Nucleus accumbens (tissue), 56 donors: ENCODE measurements at regions not wholly inside any gene's neighbourhood (a gene's known extent, or its start where the extent isn't known, plus 50 kb on each side); places are given as distances from the start of the nearest gene placed in this dataset.

Experiments used
- DNase-seq, 56 donors: peaks; one replicate each; lab custom pipeline; 2025; lab: John Stamatoyannopoulos, UW

DNA sequence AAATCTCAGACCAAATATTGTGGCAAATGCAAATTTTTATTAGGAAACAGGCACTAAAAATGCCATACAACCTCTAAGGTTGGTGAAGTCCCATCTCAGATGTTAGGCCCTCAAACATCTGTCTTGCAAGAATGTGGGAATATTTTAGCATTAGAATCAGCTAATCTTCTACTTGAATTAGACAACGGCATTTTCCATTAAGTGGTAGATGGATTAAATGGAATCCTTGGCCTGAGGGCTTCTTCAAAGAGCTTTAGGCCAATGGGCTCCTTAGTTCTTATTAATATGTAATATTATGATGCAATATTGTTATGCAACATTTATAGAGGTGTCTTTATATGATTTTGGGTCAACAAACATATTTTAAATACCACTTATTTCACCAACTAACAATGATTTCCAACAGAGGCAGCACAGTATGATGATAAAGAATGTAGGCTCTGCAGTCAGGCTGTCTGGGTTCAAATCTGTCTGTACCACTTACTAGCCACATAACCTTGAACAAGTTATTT, 122.9 kb upstream of the PLEKHA5 start:
- no peak for DNase-seq

DNA sequence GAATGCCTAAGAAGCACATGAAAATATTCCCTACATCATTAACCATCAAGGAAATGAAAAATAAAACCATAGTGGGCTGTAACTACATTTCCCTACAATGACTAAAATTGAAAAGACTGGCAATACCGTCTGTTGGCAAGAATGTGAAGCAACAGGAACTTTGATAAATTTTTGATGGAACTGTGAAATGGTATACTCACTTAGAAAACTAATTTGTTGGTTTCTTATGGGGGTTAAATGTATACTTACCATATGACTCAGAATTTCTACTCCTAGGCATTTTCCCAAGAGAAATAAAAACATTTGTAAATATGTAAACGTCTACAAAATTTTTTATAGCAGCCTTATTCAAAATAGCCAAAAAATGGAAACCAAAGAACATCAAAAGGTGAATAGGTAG, 121.4 kb upstream of the PLEKHA5 start:
- no peak for DNase-seq

DNA sequence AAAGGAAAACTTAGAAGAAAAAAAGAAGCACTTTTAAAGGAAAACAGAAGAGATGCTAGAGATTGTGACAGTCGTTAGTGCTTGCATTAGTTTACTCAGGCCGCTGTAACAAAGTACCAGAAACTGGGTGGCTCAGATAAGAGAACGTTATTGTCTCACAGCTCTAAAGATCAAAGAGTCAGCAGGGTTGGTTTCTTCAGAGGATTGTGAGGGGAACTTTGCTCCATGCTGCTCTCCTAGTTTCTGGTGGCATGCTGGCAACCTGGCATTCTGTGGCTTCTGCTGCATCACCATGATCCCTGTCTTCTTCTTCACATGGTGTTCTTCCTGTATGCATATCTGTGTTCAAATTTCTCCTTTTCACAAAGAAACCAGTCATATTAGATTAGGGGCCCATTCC, 119.4 kb upstream of the PLEKHA5 start:
- no peak for DNase-seq

DNA sequence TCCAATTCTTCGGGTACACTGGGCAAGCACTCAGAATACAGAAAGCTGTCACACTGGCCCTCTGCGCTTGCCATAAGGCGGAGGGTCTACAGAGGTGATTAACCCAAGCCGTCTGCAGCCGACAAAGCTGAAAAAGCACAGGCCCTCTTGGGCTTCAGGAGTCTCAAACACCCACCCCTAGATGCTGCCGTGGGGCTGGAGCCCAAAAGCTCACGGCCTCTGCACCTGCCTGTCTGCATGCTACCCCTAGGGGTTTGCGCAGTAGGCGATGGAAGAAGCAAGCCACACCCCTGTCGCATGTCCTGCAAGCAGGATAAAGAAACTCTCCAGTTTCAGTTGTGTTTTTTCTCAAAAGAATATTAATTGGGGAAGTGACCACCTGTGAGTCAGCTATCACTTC, 118.8 kb upstream of the PLEKHA5 start:
- no peak for DNase-seq

DNA sequence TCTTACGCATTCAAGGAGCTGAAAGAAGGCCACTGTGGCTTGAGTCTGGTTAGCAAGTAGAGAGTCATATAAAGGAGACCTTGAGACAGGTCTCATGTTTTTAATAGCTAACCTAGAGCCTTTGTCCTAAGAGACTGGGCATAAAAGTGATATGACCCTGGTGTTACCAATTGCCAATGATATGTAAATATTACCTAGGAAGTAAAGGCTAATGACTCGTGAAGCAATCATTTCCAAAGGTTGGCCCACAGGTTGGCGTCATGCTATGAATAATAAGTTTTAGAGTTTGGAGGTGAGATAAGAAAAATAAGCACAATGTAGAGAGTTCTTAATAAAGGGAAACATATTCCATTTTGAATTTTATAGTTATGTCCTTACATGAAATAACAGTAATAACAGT, 116.6 kb upstream of the PLEKHA5 start:
- DNase-seq: no peak

DNA sequence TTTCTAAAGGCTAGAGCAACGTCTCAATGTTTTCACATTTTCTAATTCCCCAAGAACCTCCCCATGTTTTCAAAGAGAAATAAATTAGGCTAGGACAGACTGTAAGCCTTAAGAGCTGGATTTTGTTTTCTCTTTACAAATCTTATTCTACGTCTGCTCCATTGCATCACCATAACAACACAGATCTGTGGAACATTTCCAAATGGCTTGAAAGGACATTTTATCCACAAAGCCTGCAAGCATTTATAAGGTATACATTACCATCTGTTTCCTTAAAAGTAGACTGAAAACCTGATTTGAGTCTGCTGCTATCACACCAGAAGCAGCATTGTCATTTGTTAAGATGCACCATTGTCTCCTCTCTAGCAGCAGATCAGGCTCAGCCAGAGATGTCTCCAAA, 115.3 kb upstream of the PLEKHA5 start:
- no peak for DNase-seq

DNA sequence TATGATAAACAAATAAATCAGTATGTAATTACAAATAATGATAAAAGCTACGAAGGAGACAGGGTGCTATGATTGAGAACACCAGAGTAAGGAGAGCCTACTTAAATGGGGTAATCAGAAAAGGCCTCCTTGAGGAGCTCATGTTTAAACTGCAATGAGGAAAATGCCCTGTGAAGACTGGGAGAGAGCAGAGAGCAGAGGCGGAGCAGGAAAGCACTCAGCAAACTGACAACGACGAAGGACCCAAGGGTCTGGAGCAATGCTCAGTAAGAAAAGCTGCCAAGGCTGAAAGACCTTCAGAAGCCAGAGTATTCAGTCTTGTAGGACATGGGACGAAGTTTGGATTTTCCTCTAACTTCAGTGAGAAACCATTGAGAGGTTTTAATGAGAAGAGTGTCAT, 114.2 kb upstream of the PLEKHA5 start:
- no peak for DNase-seq

DNA sequence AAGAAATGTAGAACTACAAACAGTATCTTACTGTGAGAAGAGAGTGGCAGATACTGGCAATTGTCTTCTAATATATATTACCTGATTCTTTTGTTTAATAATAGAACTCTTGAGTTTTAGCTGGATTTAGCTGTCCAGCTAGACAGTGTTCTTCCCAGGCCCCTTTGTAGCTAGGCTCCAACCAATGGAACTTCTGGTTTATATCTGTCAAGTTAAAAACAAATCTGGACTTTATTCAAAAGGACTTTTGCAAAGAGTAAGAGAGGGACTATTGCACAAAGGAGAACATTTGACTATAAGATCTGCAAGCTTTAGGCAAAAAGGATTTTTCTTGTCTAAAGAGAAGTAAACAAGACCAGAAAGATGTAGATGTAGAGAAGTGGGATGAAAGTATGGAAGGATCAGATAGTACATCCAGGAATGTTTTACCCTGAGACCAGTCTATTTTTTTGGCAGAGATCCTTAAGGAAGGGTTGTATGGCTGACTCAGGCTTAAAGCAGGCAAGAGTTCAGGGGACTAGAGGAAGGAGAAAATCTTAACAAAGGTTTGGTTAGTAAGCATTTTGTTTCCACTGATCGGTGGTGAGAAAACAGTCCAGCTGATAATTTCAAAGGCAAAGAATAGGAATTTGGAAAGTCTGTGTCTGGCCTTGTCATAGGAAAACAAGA, 111.1 kb upstream of the PLEKHA5 start:
- DNase-seq: no peak

DNA sequence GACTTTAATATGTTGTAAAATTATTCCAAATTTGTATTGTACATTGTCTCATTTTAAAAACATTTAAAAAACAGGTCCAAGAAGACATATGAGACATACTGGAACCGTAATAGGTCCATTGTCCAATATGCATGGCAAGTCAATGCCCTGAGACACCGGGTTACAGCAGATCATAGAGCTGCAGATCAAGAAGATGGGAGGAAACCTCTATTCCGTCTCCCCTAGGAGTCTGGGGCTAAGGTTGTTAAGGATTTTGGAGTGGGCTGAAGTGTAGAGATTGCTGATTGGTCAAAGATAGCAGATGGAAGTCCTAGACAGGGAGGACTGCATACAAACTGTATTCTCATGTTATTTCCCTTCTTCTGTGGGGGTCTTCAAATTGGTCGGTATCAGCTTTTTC, 108.3 kb upstream of the PLEKHA5 start:
- no peak for DNase-seq

DNA sequence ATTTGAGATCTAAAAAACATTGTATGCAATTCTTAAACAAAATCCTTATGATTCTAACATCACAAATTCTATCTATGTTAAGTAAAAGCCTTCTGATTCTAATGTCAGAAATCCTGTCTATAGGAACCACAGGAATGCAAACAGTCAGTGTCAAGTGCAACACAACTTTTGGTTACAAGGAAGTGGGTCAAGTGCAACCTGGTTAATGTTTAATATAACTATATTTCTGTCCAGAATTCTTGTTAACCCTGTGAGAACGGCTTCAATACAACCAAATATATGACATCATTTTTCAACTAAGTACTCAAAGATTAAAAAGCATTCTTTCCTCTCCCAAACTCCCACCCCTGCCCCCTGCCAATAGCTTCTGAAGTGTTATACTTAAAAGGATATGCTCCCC, 107.9 kb upstream of the PLEKHA5 start:
- no peak for DNase-seq

DNA sequence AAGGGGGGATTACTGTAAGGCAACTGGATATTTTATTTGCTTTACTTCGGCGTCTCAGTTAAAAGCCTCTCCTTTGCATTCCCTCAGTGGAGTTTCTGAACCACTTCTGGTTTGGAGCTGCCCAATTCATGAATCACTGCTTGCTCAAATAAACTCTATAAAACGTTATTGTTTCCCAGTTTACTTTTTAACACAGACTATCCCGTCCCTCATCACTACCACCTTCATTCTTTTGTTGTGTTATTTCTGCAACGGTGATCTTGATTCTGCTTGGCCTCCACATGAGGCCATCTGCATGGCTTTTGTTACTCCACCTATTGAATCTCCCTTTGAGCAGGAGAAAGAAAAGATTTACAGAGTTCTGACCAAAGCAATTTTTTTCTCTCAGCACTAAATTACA, 104.0 kb upstream of the PLEKHA5 start:
- DNase-seq: no peak

DNA sequence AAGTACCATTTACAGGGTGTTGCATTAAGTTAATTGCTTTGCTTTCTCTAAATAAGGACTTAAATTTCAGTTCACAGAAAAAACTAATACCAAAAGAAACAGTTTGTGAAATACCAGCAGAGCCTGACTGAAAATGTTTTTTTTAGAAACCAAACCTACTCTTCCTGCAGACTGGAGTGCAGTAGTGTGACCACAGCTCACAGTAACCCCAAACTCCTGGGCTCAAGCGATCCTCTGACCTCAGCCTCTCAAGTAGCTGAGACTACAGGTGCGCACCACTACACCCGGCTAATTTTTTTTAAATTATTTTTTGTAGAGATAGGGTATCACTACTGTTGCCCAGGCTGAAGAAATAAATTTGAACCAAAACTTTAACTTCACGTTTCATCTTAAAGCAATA, 103.5 kb upstream of the PLEKHA5 start:
- DNase-seq: no peak

DNA sequence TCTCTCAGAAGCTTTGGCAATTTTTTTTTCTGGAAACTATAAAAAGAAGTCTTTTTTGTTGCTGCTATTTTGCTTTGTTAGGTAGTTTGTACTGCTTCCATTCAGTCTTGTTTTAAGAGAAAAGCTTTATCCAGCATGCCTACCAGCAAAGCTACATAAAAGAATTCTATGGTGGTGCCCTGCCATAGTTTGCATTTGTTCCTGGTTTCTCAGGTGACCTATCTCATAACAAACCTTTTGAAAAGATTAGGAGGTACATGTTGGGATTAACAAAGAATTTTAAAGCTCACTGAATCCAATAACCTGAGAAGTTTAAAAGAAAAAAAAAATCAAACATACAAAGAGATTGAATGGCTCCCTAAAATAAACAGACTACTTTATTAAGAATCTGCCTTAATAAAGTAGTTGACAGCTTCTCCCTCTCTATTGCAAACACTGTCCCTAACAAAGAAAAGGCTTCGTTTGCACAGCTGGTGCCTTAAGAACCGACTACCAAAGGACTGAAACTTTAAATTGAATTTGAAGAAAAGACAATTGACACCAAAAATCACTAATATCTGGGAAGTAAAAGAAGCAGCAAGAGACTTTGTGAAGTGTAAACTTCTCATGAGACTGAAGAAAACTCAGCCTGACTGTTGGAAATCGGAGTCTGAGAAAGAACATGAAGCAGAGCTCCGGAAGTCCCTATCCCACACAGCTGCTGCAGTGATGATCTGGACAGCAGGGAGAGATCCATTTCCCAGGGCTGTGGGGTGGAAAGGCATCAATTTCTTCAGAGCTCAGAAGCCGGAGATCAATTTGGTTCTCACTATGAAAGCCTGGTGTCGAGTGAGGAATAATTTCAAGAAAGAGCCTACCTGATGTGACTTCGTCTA, 102.7 kb upstream of the PLEKHA5 start:
- no peak for DNase-seq

DNA sequence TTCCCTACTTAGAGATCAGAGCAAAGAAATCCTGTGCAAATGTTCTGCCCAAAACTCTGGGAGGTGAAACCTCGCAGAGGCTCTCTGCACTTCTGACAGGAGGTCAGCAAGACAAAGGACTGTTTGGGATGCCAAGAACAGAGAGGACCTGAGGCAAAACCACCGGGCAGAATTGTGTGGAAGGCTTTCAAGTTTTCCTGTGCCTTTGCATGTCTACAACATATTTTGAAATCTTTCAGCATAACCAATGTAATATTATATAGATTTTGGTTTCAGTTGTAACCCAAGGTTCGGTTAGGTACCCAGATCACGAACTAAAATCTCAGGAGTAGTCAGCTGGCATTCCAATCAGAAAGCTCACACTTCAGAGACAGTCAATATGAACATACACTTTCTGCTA, 99.4 kb upstream of the PLEKHA5 start:
- no peak for DNase-seq

DNA sequence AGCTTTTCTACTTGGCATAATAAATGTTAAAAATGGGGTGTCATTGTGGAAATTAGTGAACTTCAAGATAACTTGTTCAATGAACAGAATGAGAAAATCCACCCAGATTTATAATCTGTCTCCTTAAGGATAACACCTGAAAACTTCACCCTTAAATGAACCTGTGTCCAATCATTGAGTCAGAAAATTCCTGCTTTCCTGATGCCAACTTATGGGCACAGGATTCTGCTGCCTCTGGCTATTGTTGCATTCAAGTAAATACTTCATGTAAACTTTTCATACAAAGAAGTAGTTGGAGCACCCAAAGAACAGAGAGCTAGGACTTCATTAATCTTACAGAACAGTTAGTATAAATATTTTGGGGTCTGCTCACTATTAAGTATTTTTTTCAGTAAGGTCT, 98.9 kb upstream of the PLEKHA5 start:
- no peak for DNase-seq

DNA sequence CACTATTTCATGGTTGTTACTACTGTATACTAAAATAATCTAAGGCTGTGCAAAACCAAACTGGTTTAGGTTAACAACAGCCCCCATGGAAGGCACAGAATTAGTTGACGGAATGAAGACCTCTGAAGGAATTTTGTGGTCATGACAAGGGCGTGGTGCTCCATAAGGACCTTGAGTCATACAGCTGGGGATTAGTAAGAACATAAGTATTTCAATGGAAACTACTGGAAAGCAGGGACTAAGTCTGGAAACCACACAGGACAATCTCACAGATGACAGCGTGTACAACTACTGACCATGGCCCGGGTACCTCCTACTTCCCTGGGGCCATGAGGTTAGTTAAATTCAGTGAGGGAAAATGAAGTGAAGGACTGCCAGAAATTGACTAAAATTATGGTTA, 98.5 kb upstream of the PLEKHA5 start:
- DNase-seq: no peak

DNA sequence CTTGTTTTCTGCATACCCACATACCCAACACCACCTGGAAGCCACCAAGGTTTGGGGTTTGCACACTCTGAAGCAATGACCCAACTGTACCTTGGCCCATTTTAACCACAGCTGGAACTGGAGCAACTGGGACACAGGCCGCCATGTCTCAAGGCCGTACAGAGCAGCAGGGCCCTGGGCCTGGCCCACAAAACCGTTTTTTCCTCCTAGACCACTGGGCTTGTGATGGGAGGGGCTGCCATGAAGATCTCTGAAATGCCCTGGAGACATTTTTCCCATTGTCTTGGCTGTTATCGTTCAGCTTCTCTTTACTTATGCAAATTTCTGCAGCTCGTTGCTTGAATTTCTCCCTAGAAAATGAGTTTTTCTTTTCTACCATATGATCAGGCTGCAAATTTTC, 96.7 kb upstream of the PLEKHA5 start:
- no peak for DNase-seq

DNA sequence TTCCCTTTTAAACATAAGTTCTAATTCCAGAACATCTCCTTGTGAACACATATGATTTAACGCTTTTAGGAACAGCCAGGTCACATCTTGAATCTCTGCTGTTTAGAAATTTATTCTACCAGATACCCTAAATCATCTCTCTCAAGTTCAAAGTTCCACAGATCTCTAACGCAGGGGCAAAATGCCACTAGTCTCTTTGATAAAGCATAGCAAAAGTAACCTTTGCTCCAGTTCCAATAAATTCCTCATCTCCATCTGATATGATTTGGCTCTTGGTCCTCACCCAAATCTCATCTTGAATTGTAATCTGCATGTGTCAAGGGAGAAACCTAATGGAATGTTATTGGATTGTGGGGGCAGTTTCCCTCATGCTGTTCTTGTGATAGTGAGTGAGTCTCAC, 96.3 kb upstream of the PLEKHA5 start:
- no peak for DNase-seq

DNA sequence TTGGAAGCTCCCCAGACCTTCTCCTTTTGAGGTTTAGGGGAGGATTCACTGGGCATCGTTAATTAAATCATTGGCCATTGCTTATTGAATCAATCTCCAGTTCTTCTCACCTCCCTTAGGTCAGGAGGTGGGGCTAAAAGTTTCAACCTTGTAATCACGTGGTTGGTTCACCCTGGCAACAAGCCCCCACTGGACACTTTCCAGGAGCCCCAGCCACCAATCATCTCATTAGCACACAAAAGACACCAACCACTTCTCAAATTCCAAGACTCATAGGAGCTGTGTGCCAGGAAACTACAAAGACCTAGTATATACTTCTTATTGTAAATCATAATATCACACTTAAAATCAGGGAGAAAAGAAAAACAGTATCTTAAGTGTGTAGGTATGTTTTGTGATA, 94.6 kb upstream of the PLEKHA5 start:
- DNase-seq: no peak

DNA sequence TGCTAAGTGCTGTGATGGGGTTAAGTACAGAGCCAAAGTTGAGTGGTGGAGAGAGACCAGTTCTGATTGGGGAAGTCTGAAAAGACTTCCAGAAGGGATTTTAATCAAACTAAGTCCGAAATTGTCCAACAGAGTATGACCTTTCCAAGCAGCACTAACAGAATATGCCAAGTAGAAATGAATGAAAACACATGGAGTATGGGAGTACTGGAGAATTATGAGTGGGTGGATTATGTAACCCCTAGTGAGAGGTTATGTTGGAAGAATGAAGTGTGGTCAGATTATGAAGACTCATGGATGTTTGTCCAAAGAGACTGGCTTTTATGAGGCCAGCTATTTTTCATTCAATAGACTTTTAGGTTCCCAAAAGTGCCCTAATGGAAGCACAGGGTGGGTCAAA, 94.0 kb upstream of the PLEKHA5 start:
- no peak for DNase-seq

DNA sequence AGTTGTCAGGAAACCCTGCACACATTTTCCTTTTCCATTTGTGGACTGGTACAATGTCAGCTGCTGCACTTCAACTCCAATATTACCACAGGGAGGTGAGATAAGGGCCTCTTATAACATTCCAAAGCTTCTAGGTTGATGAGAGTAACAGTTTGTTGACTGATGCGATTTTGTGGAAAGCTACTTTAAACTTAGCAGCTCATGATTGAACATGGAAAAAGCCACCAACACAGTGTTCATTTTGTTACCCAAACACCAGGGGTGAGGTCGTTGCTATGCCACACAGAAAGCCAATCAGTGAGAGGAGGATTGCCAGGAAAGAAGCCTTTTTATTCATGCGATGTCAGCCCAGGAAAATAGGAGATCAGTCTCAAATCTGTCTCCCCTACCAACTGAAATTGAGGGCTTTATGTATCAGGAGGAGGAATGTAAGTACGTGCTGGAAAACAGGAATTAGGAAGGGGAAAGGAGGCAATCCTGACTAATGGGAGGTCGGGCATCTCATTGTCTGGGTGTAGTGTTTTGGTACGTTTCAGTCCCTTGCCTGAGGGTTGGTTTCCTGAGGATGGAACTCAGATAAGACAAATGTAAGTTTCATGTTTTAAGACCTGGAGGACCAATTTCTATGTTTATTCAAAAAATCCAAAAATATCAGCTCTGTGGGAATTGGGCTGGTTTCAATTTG, 92.7 kb upstream of the PLEKHA5 start:
- DNase-seq: no peak

DNA sequence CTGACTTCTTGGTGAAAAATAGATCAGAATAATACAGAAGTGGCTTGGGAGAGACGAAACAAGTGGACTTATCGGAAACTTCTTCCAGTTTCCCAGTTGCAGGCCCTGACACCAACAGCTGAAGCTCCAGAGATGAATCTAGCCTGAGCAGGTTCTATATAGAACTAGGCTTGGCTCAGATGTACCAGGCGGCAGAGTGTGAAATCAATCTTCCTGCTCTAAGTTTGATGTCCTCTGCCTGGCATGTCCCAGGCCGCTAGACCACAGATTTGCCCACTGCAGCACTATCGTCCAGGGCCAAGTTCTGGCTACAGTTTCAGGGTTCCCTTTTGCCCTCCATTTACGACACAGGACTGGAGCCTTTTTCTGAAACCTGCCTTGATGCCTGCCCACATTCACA, 91.3 kb upstream of the PLEKHA5 start:
- DNase-seq: no peak
